GM21786 (cell line): ENCODE measurements at regions not wholly inside any gene's neighbourhood (a gene's known extent, or its start where the extent isn't known, plus 50 kb on each side); places are given as distances from the start of the nearest gene placed in this dataset.

Experiments
- ATAC-seq: cut with Tn5 transposase; IDR thresholded peaks from one replicate; pipeline ENCODE4 v1.9.1; 2021; ENCODE audit not compliant: unreplicated experiment

GRCh38 chr5:2181149-2181548, 298.4 kb upstream of the IRX4 start:
- no peak for ATAC-seq

- ATAC-seq: no peak
Observed at GRCh38 chr5:2180456-2180855, 297.7 kb upstream of the IRX4 start.

- ATAC-seq: no peak
Observed at GRCh38 chr5:2179861-2180260, 297.1 kb upstream of the IRX4 start.

GRCh38 chr5:2178528-2178927, 295.8 kb upstream of the IRX4 start:
- ATAC-seq: no peak

GRCh38 chr5:2178071-2178477, 295.3 kb upstream of the IRX4 start:
- ATAC-seq: no peak

GRCh38 chr5:2177244-2177643, 294.5 kb upstream of the IRX4 start:
- ATAC-seq: no peak

GRCh38 chr5:2176581-2176980, 293.9 kb upstream of the IRX4 start:
- ATAC-seq: no peak

- no peak for ATAC-seq
Observed at GRCh38 chr5:2175842-2176404, 293.2 kb upstream of the IRX4 start.

GRCh38 chr5:2175041-2175440, 292.3 kb upstream of the IRX4 start:
- ATAC-seq: no peak

GRCh38 chr5:2174538-2174937, 291.8 kb upstream of the IRX4 start:
- ATAC-seq: no peak

- ATAC-seq: no peak
Observed at GRCh38 chr5:2173151-2173834, 290.6 kb upstream of the IRX4 start.

GRCh38 chr5:2172471-2172870, 289.7 kb upstream of the IRX4 start:
- no peak for ATAC-seq

- ATAC-seq: no peak
Observed at GRCh38 chr5:2170761-2171160, 288.0 kb upstream of the IRX4 start.

- ATAC-seq: no peak
Observed at GRCh38 chr5:2169850-2170760, 287.4 kb upstream of the IRX4 start.

GRCh38 chr5:2169430-2169808, 286.7 kb upstream of the IRX4 start:
- no peak for ATAC-seq

GRCh38 chr5:2168601-2169429, 286.1 kb upstream of the IRX4 start:
- ATAC-seq: no peak

- no peak for ATAC-seq
Observed at GRCh38 chr5:2167671-2168070, 284.9 kb upstream of the IRX4 start.

- no peak for ATAC-seq
Observed at GRCh38 chr5:2166979-2167377, 284.3 kb upstream of the IRX4 start.

- ATAC-seq: no peak
Observed at GRCh38 chr5:2166306-2166978, 283.7 kb upstream of the IRX4 start.

- ATAC-seq: no peak
Observed at GRCh38 chr5:2165615-2166305, 283.0 kb upstream of the IRX4 start.
